Endodermal cell (in vitro differentiated cells): ENCODE measurements at regions not wholly inside any gene's neighbourhood (a gene's known extent, or its start where the extent isn't known, plus 50 kb on each side); places are given as distances from the start of the nearest gene placed in this dataset.

Experiments
- DNase-seq: peaks from one replicate; pipeline ENCODE4 v3.0.0-alpha.2; 2017
- H3K27ac ChIP-seq: 2 replicates; pipeline ENCODE4 v1.5.1; 2013; ENCODE audit warnings: mild to moderate bottlenecking, low read depth, low read length, moderate library complexity
- H3K27me3 ChIP-seq: 2 replicates; pipeline ENCODE4 v1.6.1; 2013; ENCODE audit warnings: mild to moderate bottlenecking, low read length, moderate library complexity; ENCODE audit not compliant: insufficient read depth, control insufficient read depth, poor library complexity, severe bottlenecking
- H3K36me3 ChIP-seq: 2 replicates; pipeline ENCODE4 v1.7.0; 2013; ENCODE audit warnings: mild to moderate bottlenecking, low read length, moderate library complexity; ENCODE audit not compliant: control insufficient read depth, insufficient read depth
- H3K4me1 ChIP-seq: one replicate; pipeline ENCODE4 v1.7.0; 2013; ENCODE audit warnings: low read length; ENCODE audit not compliant: control insufficient read depth, insufficient read depth
- H3K4me3 ChIP-seq: 2 replicates; pipeline ENCODE4 v1.5.1; 2013; ENCODE audit warnings: mild to moderate bottlenecking, low read length, moderate library complexity
- H3K9ac ChIP-seq: 2 replicates; pipeline ENCODE4 v1.6.1; 2013; ENCODE audit warnings: mild to moderate bottlenecking, low read length, moderate library complexity; ENCODE audit not compliant: poor library complexity, severe bottlenecking; ENCODE audit errors: extremely low read depth
- H3K9me3 ChIP-seq: 2 replicates; pipeline ENCODE4 v1.6.1; 2013; ENCODE audit warnings: mild to moderate bottlenecking, low read length, moderate library complexity; ENCODE audit not compliant: control insufficient read depth
- H3K27ac Mint-ChIP-seq: 2 replicates; pipeline ENCODE4 v1.8.0; 2020; ENCODE audit warnings: mixed read lengths
- H3K27me3 Mint-ChIP-seq: 2 replicates; pipeline ENCODE4 v1.8.0; 2021; ENCODE audit warnings: mild to moderate bottlenecking, mixed read lengths; ENCODE audit not compliant: insufficient read depth
- H3K36me3 Mint-ChIP-seq: 2 replicates; pipeline ENCODE4 v1.8.0; 2020; ENCODE audit warnings: low read depth, mixed read lengths
- H3K4me1 Mint-ChIP-seq: 2 replicates; pipeline ENCODE4 v1.8.0; 2020; ENCODE audit warnings: mixed read lengths
- H3K4me3 Mint-ChIP-seq: 2 replicates; pipeline ENCODE4 v1.8.0; 2020; ENCODE audit warnings: mild to moderate bottlenecking, moderate library complexity, mixed read lengths
- H3K9me3 Mint-ChIP-seq: 2 replicates; pipeline ENCODE4 v1.8.0; 2020; ENCODE audit warnings: mild to moderate bottlenecking, mixed read lengths
- CTCF ChIP-seq: fragments of 200-600 bp; sonication (generic); conservative IDR thresholded peaks from 2 replicates; pipeline ENCODE4 v1.5.0; 2021; ENCODE audit warnings: antibody characterized with exemption, mild to moderate bottlenecking
- WGBS, 2 experiments: methylation state at CpG; one replicate each; pipeline versions ENCODE4 v1.1.5 to v1.1.7; 2013; ENCODE audit warnings: missing lambda C conversion rate in 2 of 2, mixed read lengths in 1 of 2; ENCODE audit not compliant: insufficient coverage in 1 of 2, insufficient read length in 1 of 2; 5-methylcytosine and 5-hydroxymethylcytosine counted together

DNA sequence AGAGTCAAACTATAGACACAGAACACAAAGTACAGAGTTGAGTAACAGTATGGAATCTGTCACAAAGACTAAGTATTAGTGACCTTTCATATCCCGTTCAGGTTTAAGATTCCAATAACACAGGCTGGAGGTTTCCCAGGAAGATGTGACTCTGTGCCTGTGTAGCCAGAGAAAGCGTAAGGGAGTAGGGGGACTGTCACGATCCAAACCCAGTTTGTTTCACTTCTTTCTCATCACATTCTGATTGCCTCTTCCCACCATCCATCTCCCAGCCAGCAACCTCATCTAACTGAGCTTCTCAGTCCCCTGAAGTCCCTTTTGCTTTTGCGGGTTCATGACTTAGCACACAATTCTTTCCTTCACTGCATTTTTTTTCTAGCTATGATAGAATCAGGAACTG is 76.4 kb upstream of the NPVF start:
- H3K27ac Mint-ChIP-seq, result peak overlapping the region; percentile 27
- no peaks in the 10 kb centered on the region for H3K4me1 Mint-ChIP-seq
- H3K4me3 Mint-ChIP-seq, result no peak overlapping the region
- no peak for TF ChIP-seq CTCF
- H3K27ac ChIP-seq, result no peak overlapping the region
- H3K36me3 Mint-ChIP-seq, result no peaks in the 10 kb centered on the region
- H3K27me3 ChIP-seq, result no peaks in the 10 kb centered on the region
- H3K9me3 Mint-ChIP-seq, result no peaks in the 10 kb centered on the region
- H3K9me3 ChIP-seq, result no peaks in the 10 kb centered on the region
- H3K4me3 ChIP-seq, result no peak overlapping the region
- H3K4me1 ChIP-seq, result peaks cover 3% of the 10 kb centered on the region
- DNase-seq, result no peak
- no peaks in the 10 kb centered on the region for H3K27me3 Mint-ChIP-seq
- no peaks in the 10 kb centered on the region for H3K36me3 ChIP-seq
- no peak overlapping the region for H3K9ac ChIP-seq
- WGBS, 2 experiments, result 84 to 100% methylated on average over 1 to 4 of the region's 4 CpGs

DNA sequence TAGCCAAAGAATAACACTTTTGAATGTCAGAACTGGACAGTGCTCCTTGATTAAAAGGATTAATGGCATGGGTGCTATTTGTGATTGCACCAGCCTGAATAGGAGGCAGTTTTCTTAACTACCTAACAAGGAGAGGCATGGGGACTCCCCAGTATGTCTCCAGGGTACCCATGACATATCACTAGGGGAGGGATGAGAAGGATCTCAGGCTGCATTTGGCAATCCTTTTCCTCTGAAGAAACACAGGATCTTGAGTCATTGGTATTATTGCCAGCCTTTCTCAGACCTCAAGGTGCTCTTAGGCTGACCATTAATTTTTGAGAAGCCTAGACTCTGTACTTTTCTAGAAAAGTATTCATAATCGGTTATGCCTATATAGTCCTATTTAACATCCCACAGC is 77.5 kb upstream of the NPVF start:
- no peak for TF ChIP-seq CTCF
- no peak overlapping the region for H3K4me3 ChIP-seq
- H3K4me1 ChIP-seq, result peaks cover 3% of the 10 kb centered on the region
- no peaks in the 10 kb centered on the region for H3K27me3 ChIP-seq
- H3K27me3 Mint-ChIP-seq, result no peaks in the 10 kb centered on the region
- H3K27ac ChIP-seq, result no peak overlapping the region
- H3K27ac Mint-ChIP-seq, result no peak overlapping the region
- no peak overlapping the region for H3K9ac ChIP-seq
- H3K4me1 Mint-ChIP-seq, result no peaks in the 10 kb centered on the region
- no peak overlapping the region for H3K4me3 Mint-ChIP-seq
- DNase-seq, result no peak
- 95% methylated on average over 1 of the region's 1 CpG; no CpG with 5 or more reads in 1 of the 2 experiments for WGBS, 2 experiments
- H3K36me3 Mint-ChIP-seq, result no peaks in the 10 kb centered on the region
- no peaks in the 10 kb centered on the region for H3K9me3 Mint-ChIP-seq
- H3K9me3 ChIP-seq, result no peaks in the 10 kb centered on the region
- no peaks in the 10 kb centered on the region for H3K36me3 ChIP-seq

- no peaks in the 10 kb centered on the region for H3K9me3 Mint-ChIP-seq
- TF ChIP-seq CTCF, result no peak
- no peak overlapping the region for H3K9ac ChIP-seq
- 80% methylated on average over 1 of the region's 1 CpG for WGBS, 2 experiments
- no peaks in the 10 kb centered on the region for H3K36me3 Mint-ChIP-seq
- H3K9me3 ChIP-seq, result no peaks in the 10 kb centered on the region
- no peak overlapping the region for H3K4me3 Mint-ChIP-seq
- H3K4me1 ChIP-seq, result peaks cover 3% of the 10 kb centered on the region
- H3K27me3 Mint-ChIP-seq, result no peaks in the 10 kb centered on the region
- H3K27ac Mint-ChIP-seq, result no peak overlapping the region
- no peak overlapping the region for H3K4me3 ChIP-seq
- no peaks in the 10 kb centered on the region for H3K4me1 Mint-ChIP-seq
- no peak for DNase-seq
- peak overlapping the region; percentile 80 for H3K27ac ChIP-seq
- no peaks in the 10 kb centered on the region for H3K36me3 ChIP-seq
- no peaks in the 10 kb centered on the region for H3K27me3 ChIP-seq
Observed at GRCh38 chr7:25307624-25308023, 79.3 kb upstream of the NPVF start.
